ENCODE measurements at regions not wholly inside any gene's neighbourhood (a gene's known extent, or its start where the extent isn't known, plus 50 kb on each side); places are given as distances from the start of the nearest gene placed in this dataset.

DNA sequence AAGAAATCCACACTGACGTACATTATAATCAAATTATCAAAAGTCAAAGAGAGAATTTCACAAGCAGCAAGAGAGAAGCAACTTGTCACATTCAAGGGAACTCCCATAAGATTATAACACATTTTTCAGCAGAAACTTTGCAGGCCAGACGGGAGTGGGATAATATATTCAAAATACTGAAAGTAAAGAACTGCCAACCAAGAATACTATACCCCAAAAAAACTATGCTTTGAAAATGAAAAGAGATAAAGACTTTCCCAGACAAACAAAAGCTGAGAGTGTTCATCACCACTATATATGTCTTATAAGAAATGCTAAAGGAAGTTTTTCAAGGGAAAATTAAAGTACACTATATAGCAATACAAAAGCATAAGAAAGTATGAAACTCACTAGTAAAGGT, 91.5 kb upstream of the PPP2R3A start:
- H3F3A ChIP-seq (ENCODE audit: low read depth), result no peaks in the 10 kb centered on the region

DNA sequence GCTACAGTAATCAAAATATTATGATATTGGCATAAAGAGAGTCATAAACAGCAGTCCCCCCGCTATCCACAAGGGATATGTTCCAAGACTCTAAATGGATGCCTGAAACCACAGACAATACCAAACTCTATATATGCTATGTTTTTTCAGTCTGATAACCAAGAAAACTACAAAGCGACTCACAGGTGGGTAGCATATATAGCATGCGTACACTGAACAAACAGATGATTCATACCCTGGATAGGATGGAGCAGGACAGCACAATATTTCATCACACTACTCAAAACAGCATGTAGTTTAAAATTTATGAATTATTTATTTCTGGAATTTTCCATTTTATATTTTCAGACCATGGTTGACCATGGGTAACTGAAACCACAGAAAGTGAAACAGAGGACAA, 87.0 kb upstream of the PPP2R3A start:
- Histone ChIP-seq H2AFZ (ENCODE audit: low read length) (no peak overlapping the region), H3K9me2 (replicated peaks; ENCODE audit: low read depth, low read length) (no peaks in the 10 kb centered on the region), H4K20me1 (ENCODE audit: insufficient read depth, low read length, poor library complexity, severe bottlenecking) (no peaks in the 10 kb centered on the region), H3K4me3 (ENCODE audit: low read length, poor library complexity, severe bottlenecking) (no peak overlapping the region), H3K79me2 (ENCODE audit: insufficient read depth, low read length) (no peaks in the 10 kb centered on the region), H3K9ac (ENCODE audit: low read depth, low read length, poor library complexity, severe bottlenecking) (no peak overlapping the region), H3F3A (ENCODE audit: low read depth) (no peaks in the 10 kb centered on the region), H3K27me3 (ENCODE audit: insufficient read depth, low read length, poor library complexity, severe bottlenecking) (no peaks in the 10 kb centered on the region), H3K9me3 (ENCODE audit: insufficient read depth, low read depth, low read length) (no peaks in the 10 kb centered on the region), H3K36me3 (ENCODE audit: insufficient read depth, low read length) (no peaks in the 10 kb centered on the region), H3K4me2 (ENCODE audit: low read depth, low read length, poor library complexity, severe bottlenecking) (no peak overlapping the region), H3K4me1 (ENCODE audit: insufficient read depth, low read length, poor library complexity, severe bottlenecking) (no peaks in the 10 kb centered on the region)
- TF ChIP-seq, protein P1, sequence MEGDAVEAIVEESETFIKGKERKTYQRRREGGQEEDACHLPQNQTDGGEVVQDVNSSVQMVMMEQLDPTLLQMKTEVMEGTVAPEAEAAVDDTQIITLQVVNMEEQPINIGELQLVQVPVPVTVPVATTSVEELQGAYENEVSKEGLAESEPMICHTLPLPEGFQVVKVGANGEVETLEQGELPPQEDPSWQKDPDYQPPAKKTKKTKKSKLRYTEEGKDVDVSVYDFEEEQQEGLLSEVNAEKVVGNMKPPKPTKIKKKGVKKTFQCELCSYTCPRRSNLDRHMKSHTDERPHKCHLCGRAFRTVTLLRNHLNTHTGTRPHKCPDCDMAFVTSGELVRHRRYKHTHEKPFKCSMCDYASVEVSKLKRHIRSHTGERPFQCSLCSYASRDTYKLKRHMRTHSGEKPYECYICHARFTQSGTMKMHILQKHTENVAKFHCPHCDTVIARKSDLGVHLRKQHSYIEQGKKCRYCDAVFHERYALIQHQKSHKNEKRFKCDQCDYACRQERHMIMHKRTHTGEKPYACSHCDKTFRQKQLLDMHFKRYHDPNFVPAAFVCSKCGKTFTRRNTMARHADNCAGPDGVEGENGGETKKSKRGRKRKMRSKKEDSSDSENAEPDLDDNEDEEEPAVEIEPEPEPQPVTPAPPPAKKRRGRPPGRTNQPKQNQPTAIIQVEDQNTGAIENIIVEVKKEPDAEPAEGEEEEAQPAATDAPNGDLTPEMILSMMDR (conservative IDR thresholded peaks at IDR 0.05; ENCODE audit: low read length), result no peak
- TF ChIP-seq EZH2phosphoT487 (IDR thresholded peaks at IDR 0.05; ENCODE audit: borderline replicate concordance), result no peak

More for the DNA sequence above, 91.5 kb upstream of the PPP2R3A start:
- no peaks in the 10 kb centered on the region for H3K36me3 ChIP-seq (ENCODE audit: insufficient read depth, low read length)
- H3K9me2 ChIP-seq (replicated peaks; ENCODE audit: low read depth, low read length), result no peaks in the 10 kb centered on the region
- no peak for TF ChIP-seq EZH2phosphoT487 (IDR thresholded peaks at IDR 0.05; ENCODE audit: borderline replicate concordance)
- TF ChIP-seq, protein P1 (conservative IDR thresholded peaks at IDR 0.05; ENCODE audit: low read length), result no peak
- H3K4me3 ChIP-seq (ENCODE audit: low read length, poor library complexity, severe bottlenecking), result no peak overlapping the region
- H4K20me1 ChIP-seq (ENCODE audit: insufficient read depth, low read length, poor library complexity, severe bottlenecking), result no peaks in the 10 kb centered on the region
- H3K4me2 ChIP-seq (ENCODE audit: low read depth, low read length, poor library complexity, severe bottlenecking), result no peak overlapping the region
- no peaks in the 10 kb centered on the region for H3K27me3 ChIP-seq (ENCODE audit: insufficient read depth, low read length, poor library complexity, severe bottlenecking)
- H3K79me2 ChIP-seq (ENCODE audit: insufficient read depth, low read length), result no peaks in the 10 kb centered on the region
- no peaks in the 10 kb centered on the region for H3K4me1 ChIP-seq (ENCODE audit: insufficient read depth, low read length, poor library complexity, severe bottlenecking)
- H3K9me3 ChIP-seq (ENCODE audit: insufficient read depth, low read depth, low read length), result no peaks in the 10 kb centered on the region
- H3K9ac ChIP-seq (ENCODE audit: low read depth, low read length, poor library complexity, severe bottlenecking), result no peak overlapping the region
- no peak overlapping the region for H2AFZ ChIP-seq (ENCODE audit: low read length)

DNA sequence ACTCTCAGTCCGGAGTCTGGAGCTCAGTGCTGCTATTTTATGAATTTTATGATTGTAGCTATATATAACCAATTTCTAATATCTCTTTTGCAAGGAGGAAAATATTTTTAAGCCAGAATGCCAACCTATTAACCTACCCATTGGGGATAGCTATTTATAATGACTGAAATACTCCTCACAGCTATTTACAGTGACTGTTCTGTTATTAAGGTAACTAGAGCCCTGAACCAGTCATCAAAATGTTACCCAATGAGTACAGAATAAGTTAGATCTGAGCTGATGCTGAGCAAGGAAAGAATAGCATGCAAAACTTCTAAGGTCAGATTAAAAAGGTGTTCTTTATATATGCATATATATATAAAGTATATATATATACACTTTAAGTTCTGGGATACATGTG, 79.6 kb upstream of the PPP2R3A start:
- no peaks in the 10 kb centered on the region for H3K4me1 ChIP-seq (ENCODE audit: insufficient read depth, low read length, poor library complexity, severe bottlenecking)
- H3K9me2 ChIP-seq (replicated peaks; ENCODE audit: low read depth, low read length), result no peaks in the 10 kb centered on the region
- no peak overlapping the region for H3K4me3 ChIP-seq (ENCODE audit: low read length, poor library complexity, severe bottlenecking)
- H2AFZ ChIP-seq (ENCODE audit: low read length), result no peak overlapping the region
- no peaks in the 10 kb centered on the region for H3F3A ChIP-seq (ENCODE audit: low read depth)
- H3K79me2 ChIP-seq (ENCODE audit: insufficient read depth, low read length), result no peaks in the 10 kb centered on the region
- H4K20me1 ChIP-seq (ENCODE audit: insufficient read depth, low read length, poor library complexity, severe bottlenecking), result no peaks in the 10 kb centered on the region
- H3K36me3 ChIP-seq (ENCODE audit: insufficient read depth, low read length), result no peaks in the 10 kb centered on the region
- TF ChIP-seq EZH2phosphoT487 (IDR thresholded peaks at IDR 0.05; ENCODE audit: borderline replicate concordance), result no peak
- TF ChIP-seq, protein P1 (conservative IDR thresholded peaks at IDR 0.05; ENCODE audit: low read length), result no peak
- no peaks in the 10 kb centered on the region for H3K27me3 ChIP-seq (ENCODE audit: insufficient read depth, low read length, poor library complexity, severe bottlenecking)
- H3K9ac ChIP-seq (ENCODE audit: low read depth, low read length, poor library complexity, severe bottlenecking), result no peak overlapping the region
- H3K9me3 ChIP-seq (ENCODE audit: insufficient read depth, low read depth, low read length), result no peaks in the 10 kb centered on the region
- H3K4me2 ChIP-seq (ENCODE audit: low read depth, low read length, poor library complexity, severe bottlenecking), result no peak overlapping the region

Measured in Loucy (cell line).